GM18907 (cell line): ENCODE measurements at regions not wholly inside any gene's neighbourhood (a gene's known extent, or its start where the extent isn't known, plus 50 kb on each side); places are given as distances from the start of the nearest gene placed in this dataset.

Experiments used
- ATAC-seq: cut with Tn5 transposase; IDR thresholded peaks from one replicate; pipeline ENCODE4 v1.9.1; 2021; ENCODE audit warnings: mild to moderate bottlenecking, moderate library complexity; ENCODE audit not compliant: unreplicated experiment

GRCh38 chr14:54088271-54088670 is 131.6 kb upstream of the BMP4 start:
- ATAC-seq = no peak

- ATAC-seq = no peak
Observed at GRCh38 chr14:54090274-54090673, 133.6 kb upstream of the BMP4 start.

GRCh38 chr14:54094765-54095164 is 138.1 kb upstream of the BMP4 start:
- ATAC-seq = no peak

- no peak for ATAC-seq
Observed at GRCh38 chr14:54098536-54098935, 141.9 kb upstream of the BMP4 start.

- ATAC-seq = no peak
Observed at GRCh38 chr14:54102051-54102456, 145.4 kb upstream of the BMP4 start.

GRCh38 chr14:54102530-54102929 is 145.9 kb upstream of the BMP4 start:
- no peak for ATAC-seq

GRCh38 chr14:54104601-54105145 is 148.0 kb upstream of the BMP4 start:
- ATAC-seq = no peak

- ATAC-seq = no peak
Observed at GRCh38 chr14:54105406-54105805, 148.8 kb upstream of the BMP4 start.

- no peak for ATAC-seq
Observed at GRCh38 chr14:54105898-54106297, 149.3 kb upstream of the BMP4 start.

- ATAC-seq = no peak
Observed at GRCh38 chr14:54106661-54107377, 150.2 kb upstream of the BMP4 start.

GRCh38 chr14:54108481-54109471 is 152.2 kb upstream of the BMP4 start:
- ATAC-seq = no peak

- ATAC-seq = no peak
Observed at GRCh38 chr14:54109521-54110120, 153.0 kb upstream of the BMP4 start.

- ATAC-seq = no peak
Observed at GRCh38 chr14:54114941-54115340, 158.3 kb upstream of the BMP4 start.

- ATAC-seq = no peak
Observed at GRCh38 chr14:54116198-54116885, 159.7 kb upstream of the BMP4 start.

GRCh38 chr14:54116972-54117371 is 160.3 kb upstream of the BMP4 start:
- ATAC-seq = no peak

- no peak for ATAC-seq
Observed at GRCh38 chr14:54117396-54117795, 160.8 kb upstream of the BMP4 start.

- no peak for ATAC-seq
Observed at GRCh38 chr14:54117924-54118323, 161.3 kb upstream of the BMP4 start.

GRCh38 chr14:54120260-54120659 is 163.6 kb upstream of the BMP4 start:
- ATAC-seq = no peak

GRCh38 chr14:54121466-54122027 is 164.9 kb upstream of the BMP4 start:
- ATAC-seq = no peak

GRCh38 chr14:54123841-54124240 is 167.2 kb upstream of the BMP4 start:
- no peak for ATAC-seq
